ENCODE measurements at regions not wholly inside any gene's neighbourhood (a gene's known extent, or its start where the extent isn't known, plus 50 kb on each side); places are given as distances from the start of the nearest gene placed in this dataset.

- no peak for TF ChIP-seq CTCF (IDR thresholded peaks at IDR 0.05; ENCODE audit: low read depth, low read length)
- H3K9me3 ChIP-seq (ENCODE audit: severe bottlenecking), result no peaks in the 10 kb centered on the region
- peaks cover 47% of the 10 kb centered on the region for H3K27me3 ChIP-seq (ENCODE audit: insufficient read depth, low read depth, severe bottlenecking)
- H3K4me3 ChIP-seq (ENCODE audit: low read depth, low read length), result no peak overlapping the region
- H3K36me3 ChIP-seq, result no peaks in the 10 kb centered on the region
- no peak for DNase-seq
- no peak overlapping the region for H3K27ac ChIP-seq
These were observed 154.9 kb downstream of the FOXA2 start for GRCh38 chr20:22429175-22430153.

GRCh38 chr20:22428051-22428450 is 156.3 kb downstream of the FOXA2 start:
- Histone ChIP-seq H3K9me3 (ENCODE audit: severe bottlenecking) (no peaks in the 10 kb centered on the region), H3K27me3 (ENCODE audit: insufficient read depth, low read depth, severe bottlenecking) (peaks cover 52% of the 10 kb centered on the region), H3K36me3 (no peaks in the 10 kb centered on the region), H3K4me3 (ENCODE audit: low read depth, low read length) (no peak overlapping the region), H3K27ac (no peak overlapping the region)
- no peak for TF ChIP-seq CTCF (IDR thresholded peaks at IDR 0.05; ENCODE audit: low read depth, low read length)
- DNase-seq, result no peak

- no peak for DNase-seq
- TF ChIP-seq CTCF (IDR thresholded peaks at IDR 0.05; ENCODE audit: low read depth, low read length), result no peak
- H3K36me3 ChIP-seq, result no peaks in the 10 kb centered on the region
- no peaks in the 10 kb centered on the region for H3K9me3 ChIP-seq (ENCODE audit: severe bottlenecking)
- no peak overlapping the region for H3K27ac ChIP-seq
- H3K4me3 ChIP-seq (ENCODE audit: low read depth, low read length), result no peak overlapping the region
- H3K27me3 ChIP-seq (ENCODE audit: insufficient read depth, low read depth, severe bottlenecking), result peaks cover 57% of the 10 kb centered on the region
These were observed 157.6 kb downstream of the FOXA2 start for GRCh38 chr20:22426772-22427171.

- peaks cover 58% of the 10 kb centered on the region for H3K27me3 ChIP-seq (ENCODE audit: insufficient read depth, low read depth, severe bottlenecking)
- DNase-seq, result no peak
- H3K36me3 ChIP-seq, result no peaks in the 10 kb centered on the region
- no peak overlapping the region for H3K27ac ChIP-seq
- no peaks in the 10 kb centered on the region for H3K9me3 ChIP-seq (ENCODE audit: severe bottlenecking)
- H3K4me3 ChIP-seq (ENCODE audit: low read depth, low read length), result no peak overlapping the region
- TF ChIP-seq CTCF (IDR thresholded peaks at IDR 0.05; ENCODE audit: low read depth, low read length), result no peak
These were observed 158.8 kb downstream of the FOXA2 start for GRCh38 chr20:22425344-22426295.

- TF ChIP-seq CTCF (IDR thresholded peaks at IDR 0.05; ENCODE audit: low read depth, low read length), result no peak
- DNase-seq, result no peak
- no peak overlapping the region for H3K27ac ChIP-seq
- H3K36me3 ChIP-seq, result no peaks in the 10 kb centered on the region
- no peaks in the 10 kb centered on the region for H3K9me3 ChIP-seq (ENCODE audit: severe bottlenecking)
- no peak overlapping the region for H3K4me3 ChIP-seq (ENCODE audit: low read depth, low read length)
- peaks cover 50% of the 10 kb centered on the region for H3K27me3 ChIP-seq (ENCODE audit: insufficient read depth, low read depth, severe bottlenecking)
These were observed 161.1 kb downstream of the FOXA2 start for GRCh38 chr20:22423190-22423832.

Data from WERI-Rb-1 (cell line).